GM20431 (cell line): ENCODE measurements at regions not wholly inside any gene's neighbourhood (a gene's known extent, or its start where the extent isn't known, plus 50 kb on each side); places are given as distances from the start of the nearest gene placed in this dataset.

Experiments
- in situ Hi-C: fragments of 300-500 bp; cut with MseI, MboI; formaldehyde crosslinking; loops from one replicate; pipeline ENCODE4 v1.15.0; 2020; ENCODE audit warnings: low sequenced_read_pairs; ENCODE audit not compliant: unreplicated experiment

DNA sequence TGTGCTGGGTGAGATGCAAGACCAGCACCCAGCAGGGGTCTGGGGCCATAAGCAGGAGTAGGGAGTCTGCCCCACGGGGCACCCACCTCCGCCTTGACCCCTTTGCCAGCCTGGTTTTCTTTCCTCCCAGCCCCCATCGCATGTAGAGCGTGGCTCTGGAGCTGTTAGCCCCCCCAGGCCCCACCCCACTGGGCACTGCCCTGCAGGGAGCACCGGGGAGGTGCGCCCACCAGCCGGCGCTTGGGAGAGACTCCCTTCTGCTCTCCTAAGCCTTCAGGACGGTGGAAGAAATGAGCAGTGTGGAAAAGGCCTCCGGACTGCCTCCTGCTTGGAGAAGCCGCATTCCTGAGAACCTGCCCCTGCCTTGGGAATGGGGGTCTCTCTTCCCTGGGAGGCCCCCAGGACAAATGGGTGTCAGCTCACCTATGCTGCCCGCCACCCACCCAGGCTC, 186.2 kb downstream of the IRF8 start:
- in situ Hi-C loops = no loop called here

DNA sequence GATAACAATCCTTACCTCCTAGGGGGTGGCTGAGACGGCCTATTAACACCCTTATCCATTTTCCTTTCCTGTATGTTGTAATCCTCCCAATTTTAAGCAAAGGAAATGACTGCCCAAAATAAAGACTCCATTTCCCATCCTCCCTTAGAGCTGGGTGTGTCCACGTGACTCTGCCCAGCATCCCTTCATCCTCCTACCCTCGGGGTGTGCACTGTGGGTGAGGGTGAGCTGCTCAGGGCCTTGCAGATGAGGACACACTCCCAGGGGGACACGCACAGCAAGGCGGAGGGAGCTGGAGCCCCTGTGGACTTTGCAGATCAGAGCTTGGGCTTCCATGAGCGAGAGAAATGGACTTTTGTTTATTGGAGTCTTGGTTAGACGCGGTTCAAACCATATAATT, 186.8 kb downstream of the IRF8 start:
- in situ Hi-C loops = no loop called here

DNA sequence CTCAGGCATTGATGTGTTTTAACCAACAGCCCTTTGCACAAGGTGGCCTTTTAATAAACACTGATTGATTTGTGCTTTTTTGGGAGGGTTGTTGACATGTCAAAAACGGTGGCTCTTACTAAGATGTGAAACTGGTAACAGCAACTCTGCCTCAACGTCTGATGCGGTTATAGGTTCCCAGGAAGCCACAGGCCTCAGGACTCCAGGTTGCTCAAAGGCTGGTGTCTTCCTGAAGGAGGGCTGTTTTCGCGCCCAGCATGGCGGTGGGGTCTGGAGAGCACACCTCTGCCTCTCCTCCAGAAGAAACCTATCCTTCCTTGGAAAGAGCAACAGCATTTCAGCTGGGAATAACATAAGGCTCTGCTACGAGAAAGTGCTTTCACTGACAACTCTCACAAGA, 187.5 kb downstream of the IRF8 start:
- in situ Hi-C loops = no loop called here

DNA sequence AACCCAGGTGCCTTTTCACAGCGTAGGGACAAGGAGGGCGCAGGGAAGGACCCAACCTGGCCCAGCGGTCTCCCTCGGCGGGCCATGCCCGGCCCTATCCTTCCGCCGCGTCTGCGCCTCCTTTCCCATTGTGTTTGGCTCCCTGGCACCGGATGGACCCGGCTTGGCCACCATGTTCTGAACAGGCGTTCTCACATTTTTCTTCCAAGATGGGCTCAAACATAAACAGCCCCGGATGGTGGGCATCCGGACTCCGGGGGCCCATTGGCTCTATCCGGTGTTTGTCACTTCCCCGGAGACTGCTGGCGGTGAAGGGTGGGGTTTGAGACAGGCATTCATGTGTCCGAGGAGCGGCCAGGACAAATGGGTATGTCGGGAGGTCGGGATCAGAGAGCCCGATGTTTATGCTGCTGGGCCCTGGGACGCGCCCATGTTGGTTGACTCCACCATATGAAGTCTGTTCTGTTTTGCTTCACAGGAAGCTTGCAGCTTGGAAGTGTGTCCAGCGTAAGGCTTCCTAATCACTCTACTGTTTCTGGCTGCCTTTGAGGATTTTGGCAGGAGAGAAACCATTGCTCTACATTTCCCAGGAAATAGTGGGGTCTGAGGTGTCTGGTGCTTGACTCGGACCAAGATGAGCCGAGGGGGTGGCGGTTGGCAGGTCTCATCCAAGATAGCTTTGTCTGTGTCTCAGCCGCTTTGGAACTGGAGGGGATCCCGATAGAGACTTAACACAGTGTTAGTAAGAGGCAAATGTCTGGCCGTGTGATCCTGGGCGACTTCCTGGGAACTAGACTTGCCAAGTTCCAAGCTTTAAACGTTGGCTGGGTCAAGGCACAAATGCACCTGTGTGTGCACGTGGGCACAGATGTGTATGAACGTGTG, 188.3 kb downstream of the IRF8 start:
- in situ Hi-C loops = no loop called here

DNA sequence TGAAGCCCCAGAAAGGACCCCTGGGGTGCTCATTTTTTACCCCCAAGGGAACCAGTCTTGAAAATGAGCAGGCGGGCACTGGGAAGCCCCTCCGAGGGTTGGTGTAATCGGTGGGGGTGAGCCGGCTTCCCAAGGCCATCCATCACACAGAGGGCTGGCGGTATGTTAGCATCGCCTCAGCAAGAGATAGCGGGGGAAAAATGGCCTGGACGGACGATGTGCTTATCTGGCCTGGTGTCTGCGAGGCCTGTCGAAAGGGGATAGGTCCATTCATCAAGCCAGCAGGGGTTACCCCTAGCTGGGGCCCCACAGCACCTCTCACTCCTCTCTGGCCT, 188.9 kb downstream of the IRF8 start:
- in situ Hi-C loops = no loop called here

DNA sequence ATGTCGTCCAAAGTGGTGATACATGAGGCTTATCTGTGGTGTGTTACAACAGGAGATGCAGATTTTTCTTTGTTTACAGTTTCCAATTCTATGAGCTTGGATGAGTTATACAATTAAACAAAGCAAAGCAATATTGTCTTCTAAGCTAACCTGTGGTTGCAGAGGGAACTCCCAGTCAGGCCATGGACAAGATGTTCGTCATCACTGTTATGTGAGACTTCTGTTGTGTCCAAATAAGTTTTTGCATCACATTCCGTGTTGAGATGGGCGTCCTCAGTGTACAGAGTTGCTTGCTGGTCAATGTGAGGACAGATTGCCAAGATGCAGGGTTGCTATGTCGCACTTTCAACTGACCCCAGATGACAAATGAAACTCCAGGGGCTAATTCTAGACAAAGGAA, 189.3 kb downstream of the IRF8 start:
- in situ Hi-C loops = no loop called here

DNA sequence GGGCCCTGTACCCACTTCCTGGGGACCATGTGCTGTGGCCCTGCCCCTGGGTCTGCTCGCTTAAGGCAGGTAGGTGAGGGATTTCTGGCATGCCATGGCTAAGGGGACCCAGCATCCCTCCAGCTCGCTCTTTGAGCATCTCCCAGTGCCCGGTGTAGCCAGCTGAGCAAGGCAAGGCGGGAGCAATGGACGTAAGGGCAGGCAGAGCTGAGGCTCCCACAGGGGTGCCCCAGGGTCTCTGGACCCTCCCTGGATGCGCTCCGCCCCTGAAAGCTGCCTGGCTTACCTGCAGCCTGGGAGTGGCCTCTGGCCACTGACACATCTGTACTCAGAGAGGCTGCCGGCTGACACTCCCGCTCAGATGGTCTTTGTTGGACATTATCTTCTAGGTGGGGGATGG, 189.9 kb downstream of the IRF8 start:
- in situ Hi-C loops = no loop called here

DNA sequence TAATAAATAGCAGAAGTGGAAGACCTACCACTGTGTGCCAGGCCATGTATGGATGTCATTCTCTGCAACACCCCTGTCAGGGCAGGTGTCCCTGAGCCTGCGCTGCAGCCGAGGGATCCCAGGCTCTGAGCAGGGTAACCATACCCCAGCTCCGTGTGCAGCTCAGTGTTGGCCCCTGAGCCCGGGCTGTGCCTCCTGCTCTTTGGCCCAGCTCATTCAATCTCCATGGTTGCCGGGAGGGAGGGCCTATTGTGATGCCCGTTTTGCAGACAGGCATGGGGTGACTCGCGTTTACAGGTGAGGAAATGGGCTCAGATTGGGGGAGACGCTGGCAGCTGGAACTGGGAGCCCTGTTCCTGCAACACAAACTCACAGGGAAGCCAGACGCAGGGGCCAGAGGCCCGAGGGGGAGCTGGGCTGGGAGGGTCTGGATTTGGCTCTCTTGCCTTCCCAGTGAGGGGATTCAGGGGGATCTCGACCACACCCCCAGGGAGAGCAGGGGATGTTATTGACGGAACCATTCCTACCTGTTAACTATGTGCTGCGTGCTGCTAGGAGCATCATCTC, 190.5 kb downstream of the IRF8 start:
- in situ Hi-C loops = no loop called here

DNA sequence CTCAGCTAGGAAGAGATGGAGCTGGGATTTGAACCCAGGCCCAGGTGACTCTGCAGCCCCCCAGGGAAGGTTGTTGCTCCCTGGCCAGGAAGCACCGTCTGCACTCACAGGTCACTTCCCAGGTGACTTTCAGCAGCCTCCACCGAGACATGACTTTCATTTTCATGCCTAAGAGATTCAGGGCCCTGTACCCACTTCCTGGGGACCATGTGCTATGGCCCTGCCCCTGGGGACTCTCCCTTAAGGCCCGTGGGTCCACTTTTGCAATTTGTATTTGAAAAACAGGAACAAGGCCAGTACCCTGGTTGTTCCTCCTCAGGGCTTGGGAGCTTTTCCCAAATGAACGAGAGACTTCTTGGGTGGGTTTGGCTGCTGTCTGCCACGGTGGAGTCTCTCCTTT, 191.0 kb downstream of the IRF8 start:
- in situ Hi-C loops = no loop called here

DNA sequence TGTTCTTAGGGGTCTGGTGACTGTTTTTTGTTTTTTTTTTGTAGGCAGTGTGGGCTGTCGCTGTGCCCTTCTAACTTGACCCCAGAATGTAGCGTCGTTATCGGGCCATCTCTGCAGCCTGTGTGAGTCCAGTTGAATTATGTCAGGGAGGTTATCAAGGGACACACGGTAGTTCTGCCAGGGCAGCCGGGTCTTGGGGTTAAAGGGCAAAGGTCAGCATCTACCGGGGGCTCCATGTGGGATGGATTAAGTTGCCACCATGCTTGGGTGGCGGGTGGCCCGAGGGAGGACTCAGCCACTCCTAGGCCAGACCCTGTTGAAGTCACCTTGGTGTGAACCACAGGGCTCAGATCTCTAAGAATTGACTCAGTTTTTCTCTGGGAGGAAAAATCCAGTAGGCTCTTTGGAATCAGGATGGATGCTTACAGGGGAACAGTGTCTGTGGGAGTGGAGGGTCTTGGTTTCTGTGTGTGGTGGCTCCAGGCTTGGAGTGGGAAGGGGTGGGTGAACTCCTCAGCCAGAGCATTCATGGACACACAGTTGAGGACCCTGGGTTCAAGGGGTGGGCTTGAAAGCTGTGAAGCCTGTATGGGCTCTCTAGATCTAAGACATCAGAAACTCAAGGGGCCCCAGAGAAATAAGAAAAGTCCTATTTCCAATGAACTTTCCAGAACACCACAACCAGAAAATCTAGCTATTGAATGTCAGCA, 191.7 kb downstream of the IRF8 start:
- in situ Hi-C loops = no loop called here

DNA sequence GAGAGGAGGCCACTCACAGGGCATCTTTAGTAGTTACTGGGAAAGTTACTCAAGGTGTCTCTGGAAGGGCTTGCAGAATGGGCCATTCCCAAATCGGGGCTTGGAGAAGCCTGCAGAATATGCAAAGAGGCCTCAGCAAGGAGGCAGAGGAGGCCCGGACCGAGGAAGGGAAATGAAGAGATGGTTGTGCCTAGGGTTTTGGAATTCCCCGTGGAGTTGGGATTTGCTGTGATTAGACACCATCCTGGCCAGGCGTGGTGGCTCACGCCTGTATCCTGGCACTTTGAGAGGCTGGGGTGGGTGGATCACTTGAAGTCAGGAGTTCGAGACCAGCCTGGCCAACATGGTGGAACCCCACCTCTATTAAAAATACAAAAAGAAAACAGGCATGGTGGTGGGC, 193.0 kb downstream of the IRF8 start:
- in situ Hi-C loops = no loop called here

DNA sequence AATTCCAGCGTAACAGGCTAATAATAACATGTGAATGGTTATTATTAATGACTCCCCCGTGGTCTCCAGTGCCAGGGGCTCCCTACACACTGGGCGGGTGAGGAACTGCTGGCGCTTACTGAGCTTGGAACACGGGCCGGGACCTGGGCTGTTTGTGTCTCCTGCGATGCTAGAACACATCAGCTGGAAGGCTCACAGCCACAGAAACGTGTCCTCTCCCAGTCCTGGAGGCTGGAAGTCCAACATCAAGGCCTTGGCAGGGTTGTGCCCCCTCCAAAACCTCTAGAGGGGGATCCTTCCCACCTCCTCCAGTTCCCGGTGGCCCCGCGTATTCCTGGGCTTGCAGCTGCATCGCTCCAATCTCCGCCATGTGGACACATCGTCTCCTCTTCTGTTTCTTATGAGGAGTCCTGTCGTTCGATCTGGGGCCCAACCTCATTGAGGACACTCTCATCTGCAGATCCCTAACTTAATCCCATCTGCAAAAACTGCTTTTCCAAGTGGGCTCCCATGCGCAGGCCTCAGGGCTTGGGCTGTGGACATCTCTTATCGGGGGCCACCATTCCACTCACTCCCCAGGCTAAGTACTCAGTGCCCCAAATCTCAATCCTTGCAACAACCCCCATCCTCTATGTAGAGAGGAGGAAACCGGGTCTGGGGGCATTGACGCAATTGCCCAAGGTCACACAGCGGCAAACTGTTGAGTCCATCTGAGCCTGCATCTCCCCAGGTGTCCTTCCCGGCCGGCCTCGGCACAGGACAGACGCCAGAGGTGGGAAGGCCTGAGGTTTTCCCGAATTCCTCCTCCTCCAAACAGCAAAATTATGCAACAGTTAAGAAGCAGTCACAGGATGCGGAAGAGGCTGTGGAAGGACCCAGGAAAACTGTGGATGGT, 193.9 kb downstream of the IRF8 start:
- in situ Hi-C loops = no loop called here

DNA sequence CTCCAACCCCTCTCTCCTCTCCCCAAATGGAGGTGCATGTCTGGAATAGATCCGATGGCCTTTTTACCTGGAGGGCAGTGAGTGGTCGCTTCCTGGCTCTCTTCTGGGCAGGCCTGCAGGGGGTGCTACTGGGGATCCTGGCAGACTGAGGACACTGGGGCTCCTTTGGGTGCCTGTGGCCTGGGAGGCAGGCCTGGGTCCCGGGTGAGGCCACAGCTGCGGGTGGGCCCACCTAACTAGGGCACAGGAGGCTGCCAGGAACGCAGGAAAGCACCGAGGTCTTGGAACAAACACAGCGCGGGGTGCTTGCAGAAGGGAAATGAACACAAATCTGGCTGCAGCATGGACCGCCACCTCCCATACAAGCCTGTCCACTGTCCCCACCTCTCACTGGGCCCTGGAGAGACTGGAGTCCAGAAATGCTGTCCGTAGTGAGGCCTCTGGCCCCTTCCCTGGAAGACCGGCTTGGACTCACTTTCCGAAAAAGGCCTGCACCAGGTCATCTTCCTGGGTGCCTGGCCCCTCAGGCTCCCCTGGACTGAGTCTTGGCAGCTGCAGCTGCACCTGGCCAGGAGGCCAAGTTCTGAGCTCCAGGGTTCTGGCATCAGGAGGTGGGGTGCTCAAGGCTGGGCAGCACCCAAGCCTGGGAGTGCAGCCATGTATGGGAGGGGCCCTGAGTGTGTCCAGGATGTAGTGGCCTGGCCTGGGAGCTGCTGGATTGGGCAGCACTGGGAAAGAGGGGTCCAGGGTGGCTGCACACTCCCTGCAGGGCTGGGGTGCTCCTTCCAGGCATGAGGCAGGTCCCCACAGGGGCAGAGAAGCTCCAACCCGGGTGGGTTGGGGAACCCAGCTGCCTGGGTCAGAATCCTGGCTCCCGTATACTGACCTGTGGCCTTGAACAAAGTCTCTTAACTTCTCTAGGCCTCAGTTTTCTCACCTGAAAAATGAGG, 195.1 kb downstream of the IRF8 start:
- in situ Hi-C loops = no loop called here

DNA sequence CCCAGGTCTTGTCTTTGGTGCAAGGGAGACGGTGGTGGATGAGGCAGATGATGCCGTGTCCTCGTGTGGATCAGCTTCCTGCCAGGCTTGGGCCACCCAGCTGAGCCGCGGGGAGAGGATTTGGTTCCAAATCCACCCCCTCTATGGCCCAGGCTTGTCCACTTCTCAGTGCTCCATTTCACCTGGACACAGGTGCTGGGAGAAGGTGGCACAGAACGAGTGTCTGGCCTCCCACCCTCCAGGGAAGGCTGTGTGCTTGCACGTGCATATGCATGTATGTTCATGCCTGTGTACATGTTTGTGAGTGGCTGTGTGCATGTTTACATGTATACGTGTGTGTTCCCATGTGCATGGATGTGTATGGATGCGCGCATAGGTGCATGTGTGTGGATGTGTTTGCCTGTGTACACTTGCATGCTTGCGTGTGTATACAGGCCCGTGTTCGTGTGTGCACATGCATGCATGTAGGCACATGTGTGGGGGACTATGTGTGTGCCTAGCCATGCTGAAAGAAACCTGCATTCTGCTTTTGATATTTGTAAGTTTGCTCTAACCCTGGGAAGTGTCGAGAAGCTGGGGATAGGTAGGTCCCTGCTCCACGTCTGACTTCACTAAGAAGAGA, 196.3 kb downstream of the IRF8 start:
- in situ Hi-C loops = no loop called here

DNA sequence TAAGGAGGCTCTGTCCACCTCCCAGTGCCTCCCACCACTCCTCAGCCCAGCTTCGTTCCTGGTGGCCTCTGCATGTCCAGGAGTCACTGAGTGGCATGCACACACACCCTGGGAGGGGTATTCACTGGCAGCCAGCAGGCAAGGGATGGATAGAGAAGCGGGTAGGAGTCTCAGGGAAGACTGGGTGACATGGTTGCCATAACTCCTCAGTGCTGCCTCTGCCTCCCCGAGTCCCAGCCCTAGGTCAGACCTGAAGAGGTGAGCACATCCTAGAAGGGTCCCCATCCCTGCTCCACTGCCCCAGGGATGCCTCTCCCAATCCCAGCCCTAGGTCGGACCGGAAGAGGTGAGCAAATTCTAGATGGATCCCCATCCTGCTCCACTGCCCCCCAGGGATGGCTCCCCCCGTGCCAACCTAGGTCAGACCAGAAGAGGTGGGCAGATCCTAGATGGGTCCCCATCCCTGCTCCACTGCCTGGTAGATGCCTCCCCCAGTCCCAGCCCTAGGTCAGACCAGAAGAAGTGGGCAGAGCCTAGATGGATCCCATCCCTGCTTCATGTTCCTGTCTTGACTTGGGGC, 197.0 kb downstream of the IRF8 start:
- in situ Hi-C loops = no loop called here

DNA sequence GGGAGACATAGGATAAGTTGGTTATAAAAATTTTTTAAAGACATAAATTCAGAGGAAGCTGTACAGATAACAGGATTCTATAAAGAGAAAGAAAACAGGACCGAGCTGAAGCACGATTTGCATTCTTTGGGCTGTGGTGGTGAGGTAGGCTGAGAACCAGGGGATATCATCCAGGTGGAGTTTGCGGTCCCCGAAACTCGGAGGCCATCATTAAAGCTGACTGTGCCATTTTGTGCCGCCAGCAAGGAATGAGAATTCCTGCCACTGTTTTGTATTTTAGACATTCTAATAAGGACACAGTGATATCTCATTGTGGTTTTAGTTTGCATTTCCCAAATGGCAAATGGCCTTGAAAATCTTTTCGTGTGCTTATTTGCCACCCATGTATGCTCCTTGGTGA, 197.9 kb downstream of the IRF8 start:
- in situ Hi-C loops = no loop called here

DNA sequence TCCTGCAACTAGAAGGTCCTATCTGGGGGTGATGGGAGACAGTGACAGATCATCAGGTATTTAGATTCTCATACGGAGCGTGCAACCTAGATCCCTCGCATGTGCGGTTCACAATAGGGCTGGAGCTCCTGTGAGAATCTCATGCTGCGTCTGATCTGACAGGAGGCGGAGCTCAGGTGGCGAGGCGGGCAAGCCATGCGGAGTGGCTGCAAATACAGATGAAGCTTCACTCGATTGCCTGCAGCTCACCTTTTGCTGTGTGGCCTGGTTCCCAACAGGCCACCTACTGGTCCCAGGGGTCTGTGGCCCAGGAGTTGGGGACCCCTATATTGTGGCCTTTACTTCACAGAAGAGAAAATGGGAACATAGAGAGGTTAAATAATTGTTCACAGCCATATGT, 200.4 kb downstream of the IRF8 start:
- in situ Hi-C loops = no loop called here
